IMR-90 (cell line): ENCODE measurements at regions not wholly inside any gene's neighbourhood (a gene's known extent, or its start where the extent isn't known, plus 50 kb on each side); places are given as distances from the start of the nearest gene placed in this dataset.

ENCODE experiments used
- ATAC-seq: fragments of 200-7000 bp; cut with Tn5 transposase; 2 replicates; pipeline ENCODE4 v1.9.1; 2020; ENCODE audit warnings: low read depth, mild to moderate bottlenecking, moderate library complexity
- BruUV-seq: library from RNA; stranded (reverse); fragments of 400-500 nt; replicated peaks from 2 replicates; lab custom pipeline; 2021; lab: Mats Ljungman, UMichigan
- CTCF ChIA-PET: fragments of 300-600 bp; formaldehyde crosslinking; extraction: SDS; loops from one replicate; lab custom pipeline; 2021; ENCODE audit warnings: antibody characterized with exemption; lab: Yijun Ruan, JAX
- POLR2A ChIA-PET: fragments of 300-600 bp; sonication (Branson Sonifier 250); formaldehyde crosslinking; loops from one replicate; lab custom pipeline; 2022; ENCODE audit warnings: antibody characterized with exemption; ENCODE audit not compliant: unreplicated experiment; lab: Charles Lee
- DNase-seq: peaks from one replicate; pipeline ENCODE4 v3.0.0; 2013
- H2AFZ ChIP-seq: replicated peaks from 2 replicates; pipeline ENCODE3; 2013; ENCODE audit warnings: low read length, mild to moderate bottlenecking; ENCODE audit not compliant: poor library complexity
- H2AK5ac ChIP-seq: 2 replicates; pipeline ENCODE4 v1.6.1; 2013; ENCODE audit warnings: low read depth, low read length, inconsistent platforms
- H2AK9ac ChIP-seq: replicated peaks from 2 replicates; pipeline ENCODE3; 2013; ENCODE audit warnings: mild to moderate bottlenecking, low read depth, low read length, moderate library complexity; ENCODE audit not compliant: poor library complexity
- H2BK120ac ChIP-seq: 2 replicates; pipeline ENCODE4 v1.6.1; 2013; ENCODE audit warnings: low read depth, low read length, inconsistent platforms
- H2BK15ac ChIP-seq: 3 replicates; pipeline ENCODE4 v1.6.1; 2013; ENCODE audit warnings: low read depth, low read length, inconsistent platforms
- H2BK20ac ChIP-seq: 2 replicates; pipeline ENCODE4 v1.6.1; 2013; ENCODE audit warnings: low read depth, mild to moderate bottlenecking, inconsistent platforms, low read length, moderate library complexity
- H2BK5ac ChIP-seq: 2 replicates; pipeline ENCODE4 v1.6.1; 2013; ENCODE audit warnings: mild to moderate bottlenecking, low read depth, low read length, inconsistent platforms; ENCODE audit not compliant: poor library complexity, severe bottlenecking
- H3K14ac ChIP-seq: replicated peaks from 2 replicates; pipeline ENCODE4 v1.6.1; 2013; ENCODE audit warnings: low read depth, low read length, inconsistent platforms
- H3K18ac ChIP-seq: 2 replicates; pipeline ENCODE4 v1.6.1; 2013; ENCODE audit warnings: low read depth, low read length, control low read depth
- H3K23ac ChIP-seq: 2 replicates; pipeline ENCODE4 v1.6.1; 2013; ENCODE audit warnings: low read depth, low read length, inconsistent platforms
- H3K27ac ChIP-seq: 2 replicates; pipeline ENCODE4 v1.5.1; 2013; ENCODE audit warnings: mild to moderate bottlenecking, control low read depth, low read length; ENCODE audit not compliant: insufficient read depth
- H3K27me3 ChIP-seq: 2 replicates; pipeline ENCODE4 v1.6.1; 2013; ENCODE audit warnings: low read length; ENCODE audit not compliant: control insufficient read depth, insufficient read depth
- H3K36me3 ChIP-seq: 2 replicates; pipeline ENCODE4 v1.6.1; 2013; ENCODE audit warnings: low read length, mixed read lengths; ENCODE audit not compliant: control insufficient read depth, insufficient read depth
- H3K4ac ChIP-seq: 2 replicates; pipeline ENCODE4 v1.6.1; 2013; ENCODE audit warnings: low read depth, low read length, inconsistent platforms
- H3K4me1 ChIP-seq: 2 replicates; pipeline ENCODE4 v1.6.1; 2013; ENCODE audit warnings: low read length, mixed read lengths; ENCODE audit not compliant: control insufficient read depth, insufficient read depth
- H3K4me2 ChIP-seq: 2 replicates; pipeline ENCODE4 v1.6.1; 2013; ENCODE audit warnings: low read depth, mild to moderate bottlenecking, control low read depth, low read length, moderate library complexity
- H3K4me3 ChIP-seq: 2 replicates; pipeline ENCODE4 v1.5.1; 2013; ENCODE audit warnings: low read depth, mild to moderate bottlenecking, control low read depth, low read length, moderate library complexity; ENCODE audit not compliant: insufficient read depth
- H3K56ac ChIP-seq: 2 replicates; pipeline ENCODE4 v1.6.1; 2013; ENCODE audit warnings: low read length, inconsistent platforms; ENCODE audit not compliant: insufficient read depth; ENCODE audit errors: extremely low read depth
- H3K79me1 ChIP-seq, 2 experiments: 2 replicates each; pipeline ENCODE4 v1.6.1; 2013; ENCODE audit warnings: low read length in 2 of 2, inconsistent platforms in 1 of 2, low read depth in 1 of 2
- H3K9ac ChIP-seq: 2 replicates; pipeline ENCODE4 v1.6.1; 2013; ENCODE audit warnings: low read depth, low read length, control low read depth
- H3K9me1 ChIP-seq: 2 replicates; pipeline ENCODE4 v1.6.1; 2013; ENCODE audit warnings: low read length, inconsistent platforms; ENCODE audit not compliant: insufficient read depth
- H3K9me3 ChIP-seq: 2 replicates; pipeline ENCODE4 v1.6.1; 2013; ENCODE audit warnings: low read length; ENCODE audit not compliant: control insufficient read depth, insufficient read depth
- H4K20me1 ChIP-seq: 2 replicates; pipeline ENCODE4 v1.6.1; 2013; ENCODE audit warnings: low read length, inconsistent platforms; ENCODE audit not compliant: insufficient read depth
- H4K5ac ChIP-seq: 2 replicates; pipeline ENCODE4 v1.6.1; 2013; ENCODE audit warnings: mild to moderate bottlenecking, low read depth, low read length, control low read depth
- H4K8ac ChIP-seq, 2 experiments: 2 replicates each; pipeline ENCODE4 v1.6.1; 2013; ENCODE audit warnings: low read depth in 2 of 2, low read length in 2 of 2, control low read depth in 1 of 2, inconsistent platforms in 1 of 2
- H4K91ac ChIP-seq: 2 replicates; pipeline ENCODE4 v1.6.1; 2013; ENCODE audit warnings: low read depth, low read length, inconsistent platforms; ENCODE audit not compliant: insufficient read depth
- RFX5 ChIP-seq: IDR thresholded peaks from 2 replicates; pipeline ENCODE4 v1.8.0; 2012; ENCODE audit warnings: low read depth, mild to moderate bottlenecking, low read length, moderate library complexity
- SMC3 ChIP-seq: fragments of 150-350 bp; IDR thresholded peaks from 2 replicates; pipeline ENCODE4 v1.6.1; 2016; ENCODE audit warnings: low read depth, mild to moderate bottlenecking, antibody characterized with exemption, low read length, moderate library complexity
- dilution Hi-C: fragments of 300-500 bp; cut with HindIII; formaldehyde crosslinking; loops from one replicate; pipeline ENCODE4 v1.14.3; 2018; ENCODE audit warnings: low sequenced_read_pairs; ENCODE audit not compliant: unreplicated experiment
- in situ Hi-C: fragments of 300-500 bp; cut with MboI; formaldehyde crosslinking; loops from 3 replicates; pipeline ENCODE4 v1.14.3; 2019; ENCODE audit warnings: low sequenced_read_pairs, inconsistent platforms, mixed read lengths
- intact Hi-C: fragments of 100-400 bp; cut with micrococcal nuclease; formaldehyde crosslinking; loops from 2 replicates; pipeline ENCODE4 v1.10.0; 2022
- TF ChIP-seq, protein P1 (sequence below): fragments of 150-350 bp; IDR thresholded peaks from 2 replicates; pipeline ENCODE4 v1.6.1; 2017; ENCODE audit warnings: mild to moderate bottlenecking, antibody characterized with exemption, low read length, low read depth
- TF ChIP-seq, protein P2 (sequence below): conservative IDR thresholded peaks from 2 replicates; pipeline ENCODE4 v1.5.1; 2012; ENCODE audit warnings: mild to moderate bottlenecking, low read depth, low read length, improper control_type of control experiment

DNA sequence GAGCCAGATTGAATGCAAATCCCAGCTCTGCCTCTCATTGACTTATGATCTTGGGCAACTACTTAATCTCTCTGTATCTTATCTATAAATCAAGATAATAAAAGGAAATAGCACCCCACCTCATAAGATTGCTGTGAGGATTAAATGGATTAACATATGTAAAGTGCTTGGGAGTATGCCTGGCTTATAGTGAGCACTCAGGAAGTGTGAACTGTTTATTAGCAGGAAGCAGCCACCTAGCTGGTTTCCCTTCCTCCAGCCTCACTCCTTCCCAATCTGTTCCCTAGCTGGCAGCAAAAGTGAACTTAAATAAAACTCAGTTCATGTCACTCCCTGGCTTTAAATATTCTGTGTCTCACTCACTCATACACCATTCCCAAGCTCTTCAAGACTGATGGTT lies 526.6 kb upstream of the PKDCC start:
- Histone ChIP-seq H3K27me3 (no peaks in the 10 kb centered on the region), H3K9me1 (no peaks in the 10 kb centered on the region), H3K9me3 (peaks cover 3% of the 10 kb centered on the region; the same call in 1 of the 2 replicates), H3K18ac (no peak overlapping the region), H4K8ac (no peak overlapping the region), H3K36me3 (no peaks in the 10 kb centered on the region), H4K20me1 (no peaks in the 10 kb centered on the region), H2AK5ac (no peak overlapping the region), H3K23ac (no peak overlapping the region), H3K14ac (no peak overlapping the region), H4K5ac (no peak overlapping the region), H2AFZ (no peak overlapping the region), H3K9ac (no peak overlapping the region), H3K4me1 (no peaks in the 10 kb centered on the region), H2AK9ac (no peak overlapping the region), H2BK20ac (no peak overlapping the region), H2BK5ac (no peak overlapping the region), H3K4ac (no peak overlapping the region), H2BK15ac (no peak overlapping the region), H2BK120ac (no peak overlapping the region), H3K4me2 (no peak overlapping the region), H3K4me3 (no peak overlapping the region), H4K91ac (no peak overlapping the region), H3K27ac (no peak overlapping the region), H3K79me1 (no peaks in the 10 kb centered on the region), H3K56ac (no peak overlapping the region)
- dilution Hi-C loops: no loop called here
- DNase-seq (no peak), ATAC-seq (no peak)
- TF ChIP-seq SMC3 (no peak), RFX5 (no peak)
- TF ChIP-seq, protein P1, sequence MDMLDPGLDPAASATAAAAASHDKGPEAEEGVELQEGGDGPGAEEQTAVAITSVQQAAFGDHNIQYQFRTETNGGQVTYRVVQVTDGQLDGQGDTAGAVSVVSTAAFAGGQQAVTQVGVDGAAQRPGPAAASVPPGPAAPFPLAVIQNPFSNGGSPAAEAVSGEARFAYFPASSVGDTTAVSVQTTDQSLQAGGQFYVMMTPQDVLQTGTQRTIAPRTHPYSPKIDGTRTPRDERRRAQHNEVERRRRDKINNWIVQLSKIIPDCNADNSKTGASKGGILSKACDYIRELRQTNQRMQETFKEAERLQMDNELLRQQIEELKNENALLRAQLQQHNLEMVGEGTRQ: no peak
- TF ChIP-seq, protein P2, sequence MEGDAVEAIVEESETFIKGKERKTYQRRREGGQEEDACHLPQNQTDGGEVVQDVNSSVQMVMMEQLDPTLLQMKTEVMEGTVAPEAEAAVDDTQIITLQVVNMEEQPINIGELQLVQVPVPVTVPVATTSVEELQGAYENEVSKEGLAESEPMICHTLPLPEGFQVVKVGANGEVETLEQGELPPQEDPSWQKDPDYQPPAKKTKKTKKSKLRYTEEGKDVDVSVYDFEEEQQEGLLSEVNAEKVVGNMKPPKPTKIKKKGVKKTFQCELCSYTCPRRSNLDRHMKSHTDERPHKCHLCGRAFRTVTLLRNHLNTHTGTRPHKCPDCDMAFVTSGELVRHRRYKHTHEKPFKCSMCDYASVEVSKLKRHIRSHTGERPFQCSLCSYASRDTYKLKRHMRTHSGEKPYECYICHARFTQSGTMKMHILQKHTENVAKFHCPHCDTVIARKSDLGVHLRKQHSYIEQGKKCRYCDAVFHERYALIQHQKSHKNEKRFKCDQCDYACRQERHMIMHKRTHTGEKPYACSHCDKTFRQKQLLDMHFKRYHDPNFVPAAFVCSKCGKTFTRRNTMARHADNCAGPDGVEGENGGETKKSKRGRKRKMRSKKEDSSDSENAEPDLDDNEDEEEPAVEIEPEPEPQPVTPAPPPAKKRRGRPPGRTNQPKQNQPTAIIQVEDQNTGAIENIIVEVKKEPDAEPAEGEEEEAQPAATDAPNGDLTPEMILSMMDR: no peak
- POLR2A ChIA-PET: no interaction called here
- CTCF ChIA-PET: no interaction called here
- no TSS peak for BruUV-seq
- in situ Hi-C loops: no loop called here
- intact Hi-C loops: no loop called here
